GM23248 (cell line): ENCODE measurements at regions not wholly inside any gene's neighbourhood (a gene's known extent, or its start where the extent isn't known, plus 50 kb on each side); places are given as distances from the start of the nearest gene placed in this dataset.

Source experiments
- EZH2 ChIP-seq: fragments of 200-600 bp; sonication (generic); IDR thresholded peaks from 2 replicates; pipeline ENCODE4 v1.6.1; 2018; ENCODE audit warnings: antibody characterized with exemption, mild to moderate bottlenecking; ENCODE audit not compliant: insufficient read depth, poor library complexity, severe bottlenecking
- EZH2phosphoT487 ChIP-seq: fragments of 200-600 bp; sonication (generic); IDR thresholded peaks from 2 replicates; pipeline ENCODE4 v1.6.1; 2018; ENCODE audit warnings: antibody characterized with exemption, moderate library complexity, mild to moderate bottlenecking, low read depth; ENCODE audit not compliant: insufficient read depth

- TF ChIP-seq EZH2 (no peak), EZH2phosphoT487 (no peak)
These were observed 257.6 kb upstream of the GHITM start for GRCh38 chr10:83881661-83882060.
